GM12878 (cell line): ENCODE measurements at regions not wholly inside any gene's neighbourhood (a gene's known extent, or its start where the extent isn't known, plus 50 kb on each side); places are given as distances from the start of the nearest gene placed in this dataset.

ENCODE experiments used
- ATAC-seq: fragments of 200-7000 bp; cut with Tn5 transposase; 3 replicates; pipeline ENCODE4 v1.9.1; 2020; ENCODE audit warnings: mild to moderate bottlenecking, moderate library complexity
- BruUV-seq: library from RNA; stranded (reverse); fragments of 400-500 nt; replicated peaks from 2 replicates; lab custom pipeline; 2021; lab: Mats Ljungman, UMichigan
- CTCF ChIA-PET: fragments of 300-600 bp; sonication (Branson Sonifier 250); formaldehyde crosslinking; extraction: SDS; loops from one replicate; lab custom pipeline; 2021; ENCODE audit warnings: inconsistent platforms; lab: Yijun Ruan, JAX
- POLR2A ChIA-PET: fragments of 350-600 bp; formaldehyde crosslinking; extraction: SDS; loops from one replicate; lab custom pipeline; 2021; ENCODE audit warnings: inconsistent platforms; lab: Charles Lee
- RAD21 ChIA-PET: fragments of 300-600 bp; sonication (Branson Sonifier 250); formaldehyde crosslinking; loops from one replicate; lab custom pipeline; 2023; ENCODE audit warnings: antibody characterized with exemption; ENCODE audit not compliant: unreplicated experiment; lab: Charles Lee
- SMC1A ChIA-PET: fragments of 300-600 bp; sonication (Branson Sonifier 250); formaldehyde crosslinking; loops from one replicate; lab custom pipeline; 2023; ENCODE audit not compliant: unreplicated experiment, uncharacterized antibody; lab: Charles Lee
- DNase-seq: peaks from one replicate; pipeline ENCODE4 v3.0.0-alpha.2; 2011; ENCODE audit warnings: low read depth, low spot score
- FAIRE-seq: peaks from 3 replicates; lab custom pipeline; 2011; peaks lifted over from hg19 to GRCh38; lab: Jason Lieb, UNC
- H2AFZ ChIP-seq: 2 replicates; pipeline ENCODE4 v1.6.0; 2011; ENCODE audit warnings: low read depth, low read length, control low read depth; ENCODE audit not compliant: control insufficient read depth
- H3K27ac ChIP-seq: 2 replicates; pipeline ENCODE4 v1.5.1; 2011; ENCODE audit warnings: control low read depth; ENCODE audit not compliant: control insufficient read depth, insufficient read depth
- H3K27me3 ChIP-seq, 2 experiments: replicated peaks in 1 of 2; 2 replicates each; pipeline versions ENCODE4 v1.6.0 to v1.6.1; 2011; ENCODE audit warnings: low read length in 1 of 2; ENCODE audit not compliant: control insufficient read depth in 2 of 2, insufficient read depth in 2 of 2
- H3K36me3 ChIP-seq, 2 experiments: 2 replicates each; pipeline ENCODE4 v1.5.1; 2011; ENCODE audit warnings: low read length in 1 of 2; ENCODE audit not compliant: control insufficient read depth in 2 of 2, insufficient read depth in 2 of 2
- H3K4me1 ChIP-seq: 2 replicates; pipeline ENCODE4 v1.6.1; 2011; ENCODE audit warnings: mild to moderate bottlenecking, low read length, moderate library complexity, mixed read lengths; ENCODE audit not compliant: control insufficient read depth, insufficient read depth
- H3K4me2 ChIP-seq: 2 replicates; pipeline ENCODE4 v1.6.0; 2011; ENCODE audit warnings: control low read depth; ENCODE audit not compliant: control insufficient read depth, insufficient read depth
- H3K4me3 ChIP-seq: fragments of 200-600 bp; sonication (generic); 2 replicates; pipeline ENCODE4 v1.5.1; 2016
- H3K79me2 ChIP-seq: 2 replicates; pipeline ENCODE4 v1.6.0; 2011; ENCODE audit warnings: low read length; ENCODE audit not compliant: control insufficient read depth, insufficient read depth
- H3K9ac ChIP-seq: 2 replicates; pipeline ENCODE4 v1.8.0; 2011; ENCODE audit warnings: low read length, control low read depth, mixed read lengths; ENCODE audit not compliant: control insufficient read depth, insufficient read depth
- H3K9me3 ChIP-seq: replicated peaks from 3 replicates; pipeline ENCODE4 v1.5.1; 2011; ENCODE audit warnings: mild to moderate bottlenecking, low read length; ENCODE audit not compliant: control insufficient read depth, insufficient read depth
- H4K20me1 ChIP-seq: 2 replicates; pipeline ENCODE4 v1.6.0; 2011; ENCODE audit not compliant: control insufficient read depth, insufficient read depth
- CBFB ChIP-seq: IDR thresholded peaks from 2 replicates; pipeline ENCODE4 v1.6.1; 2016; ENCODE audit warnings: antibody characterized with exemption, low read depth
- EGR1 ChIP-seq, 2 experiments: IDR thresholded peaks; 1 replicate in 1 of 2; 2 replicates in 1 of 2; pipeline ENCODE4 v1.6.1; 2011 to 2012; ENCODE audit warnings: low read depth in 2 of 2, low read length in 2 of 2, borderline replicate concordance in 1 of 2, mild to moderate bottlenecking in 1 of 2, moderate library complexity in 1 of 2
- ELK1 ChIP-seq: IDR thresholded peaks from 2 replicates; pipeline ENCODE4 v1.6.1; 2012; ENCODE audit warnings: low read depth, low read length, improper control_type of control experiment
- GABPA ChIP-seq: IDR thresholded peaks from 2 replicates; pipeline ENCODE4 v1.6.1; 2014; ENCODE audit warnings: antibody characterized with exemption, low read depth, mild to moderate bottlenecking, inconsistent platforms
- HSF1 ChIP-seq: fragments of 150-350 bp; IDR thresholded peaks from 2 replicates; pipeline ENCODE4 v1.6.1; 2014; ENCODE audit warnings: mild to moderate bottlenecking, low read depth, low read length
- KAT2A ChIP-seq: conservative IDR thresholded peaks from 2 replicates; pipeline ENCODE4 v1.6.1; 2011; ENCODE audit warnings: low read depth, low read length; ENCODE audit not compliant: control insufficient read depth
- LARP7 ChIP-seq: fragments of 450-650 bp; IDR thresholded peaks from 2 replicates; pipeline ENCODE4 v1.6.1; 2017; ENCODE audit warnings: mild to moderate bottlenecking
- NFIC ChIP-seq: IDR thresholded peaks from 2 replicates; pipeline ENCODE4 v1.6.1; 2012; ENCODE audit warnings: low read depth, mild to moderate bottlenecking, inconsistent platforms, low read length, moderate library complexity
- NFXL1 ChIP-seq: fragments of 450-650 bp; IDR thresholded peaks from 2 replicates; pipeline ENCODE4 v1.6.1; 2017; ENCODE audit warnings: antibody characterized with exemption, mild to moderate bottlenecking, borderline replicate concordance
- PBX3 ChIP-seq: IDR thresholded peaks from 2 replicates; pipeline ENCODE4 v1.6.1; 2011; ENCODE audit warnings: mild to moderate bottlenecking, low read depth, low read length, moderate library complexity; ENCODE audit not compliant: insufficient replicate concordance
- POLR2A ChIP-seq: IDR thresholded peaks from 2 replicates; pipeline ENCODE4 v1.6.1; 2011; ENCODE audit warnings: low read depth, mild to moderate bottlenecking, low read length
- RUNX3 ChIP-seq: IDR thresholded peaks from 2 replicates; pipeline ENCODE4 v1.6.1; 2012; ENCODE audit warnings: low read length, inconsistent platforms
- SP1 ChIP-seq: IDR thresholded peaks from one replicate; pipeline ENCODE4 v1.6.1; 2011; ENCODE audit warnings: low read depth, low read length
- SPI1 ChIP-seq: IDR thresholded peaks from 2 replicates; pipeline ENCODE4 v1.6.1; 2011; ENCODE audit warnings: low read depth, mild to moderate bottlenecking, low read length, moderate library complexity, borderline replicate concordance; ENCODE audit not compliant: insufficient read depth
- SREBF1 ChIP-seq: IDR thresholded peaks from 2 replicates; pipeline ENCODE4 v1.6.1; 2012; ENCODE audit warnings: mild to moderate bottlenecking, low read length
- TBL1XR1 ChIP-seq: IDR thresholded peaks from 2 replicates; pipeline ENCODE4 v1.6.1; 2012; ENCODE audit warnings: low read depth, low read length, improper control_type of control experiment
- TCF7 ChIP-seq: IDR thresholded peaks from 2 replicates; pipeline ENCODE4 v1.6.1; 2014; ENCODE audit warnings: antibody characterized with exemption, borderline replicate concordance
- ZNF207 ChIP-seq: fragments of 450-650 bp; IDR thresholded peaks from 2 replicates; pipeline ENCODE4 v1.6.1; 2014; ENCODE audit warnings: antibody characterized with exemption, mild to moderate bottlenecking, borderline replicate concordance
- ZSCAN29 ChIP-seq: fragments of 450-650 bp; IDR thresholded peaks from 2 replicates; pipeline ENCODE4 v1.6.1; 2017; ENCODE audit warnings: mild to moderate bottlenecking, moderate library complexity
- WGBS: methylation state at CpG from one replicate; pipeline ENCODE4 v1.1.6; 2016; ENCODE audit warnings: low lambda C conversion rate; ENCODE audit not compliant: insufficient replicate concordance, insufficient coverage; ENCODE audit errors: missing lambda C conversion rate; 5-methylcytosine and 5-hydroxymethylcytosine counted together
- in situ Hi-C: fragments of 300-500 bp; cut with MboI; formaldehyde crosslinking; loops from 9 replicates; pipeline ENCODE4 v1.14.3; 2018; ENCODE audit warnings: mixed read lengths
- intact Hi-C: fragments of 100-400 bp; cut with micrococcal nuclease; formaldehyde crosslinking; loops from one replicate; pipeline ENCODE4 v1.14.2; 2022; ENCODE audit not compliant: unreplicated experiment

GRCh38 chr16:35141303-35141702 is 1681.9 kb downstream of the TP53TG3F start:
- no peak for ATAC-seq

More at GRCh38 chr16:35141303-35141702, 1681.9 kb downstream of the TP53TG3F start:
- Histone ChIP-seq H3K79me2 (no peaks in the 10 kb centered on the region), H3K4me2 (no peak overlapping the region), H4K20me1 (no peaks in the 10 kb centered on the region), H3K9me3 (no peaks in the 10 kb centered on the region; the same call in 2 of the 3 replicates), H3K4me3 (no peak overlapping the region), H3K4me1 (no peaks in the 10 kb centered on the region), H3K9ac (no peak overlapping the region), H2AFZ (no peak overlapping the region), H3K27me3 (no peaks in the 10 kb centered on the region), H3K27ac (no peak overlapping the region), H3K36me3 (no peaks in the 10 kb centered on the region)
- intact Hi-C loops: no loop called here
- in situ Hi-C loops: no loop called here
- FAIRE-seq (no peak), DNase-seq (no peak)
- TF ChIP-seq PBX3 (no peak), ZNF207 (no peak), POLR2A (no peak), ELK1 (no peak), LARP7 (no peak), SPI1 (no peak), TCF7 (no peak), NFXL1 (no peak), ZSCAN29 (no peak), CBFB (no peak), RUNX3 (no peak), NFIC (no peak), TBL1XR1 (no peak), EGR1 (IDR thresholded peaks at IDR 0.05; ENCODE audit: borderline replicate concordance in 1 of 2, low read depth in 2 of 2, low read length in 2 of 2) (no peak), SP1 (no peak), GABPA (no peak), KAT2A (no peak), SREBF1 (no peak), HSF1 (no peak)
- no TSS peak for BruUV-seq
- 64% methylated on average over 18 of the region's 18 CpGs for WGBS
- ChIA-PET RAD21 (no interaction called here), SMC1A (no interaction called here), CTCF (no interaction called here), POLR2A (no interaction called here)
